HCT116 (cell line): ENCODE measurements at regions not wholly inside any gene's neighbourhood (a gene's known extent, or its start where the extent isn't known, plus 50 kb on each side); places are given as distances from the start of the nearest gene placed in this dataset.

Experiments used
- POLR2AphosphoS5 ChIP-seq: IDR thresholded peaks from 2 replicates; pipeline ENCODE4 v1.6.1; 2011; ENCODE audit warnings: mild to moderate bottlenecking, low read depth, low read length, moderate library complexity
- TCF7L2 ChIP-seq: IDR thresholded peaks from 2 replicates; pipeline ENCODE4 v1.7.0; 2011; ENCODE audit warnings: borderline replicate concordance, inconsistent platforms; ENCODE audit not compliant: insufficient read depth, insufficient read length; ENCODE audit errors: extremely low read depth
- TF ChIP-seq, protein P1 (sequence below): IDR thresholded peaks from 2 replicates; pipeline ENCODE4 v1.6.1; 2012

DNA sequence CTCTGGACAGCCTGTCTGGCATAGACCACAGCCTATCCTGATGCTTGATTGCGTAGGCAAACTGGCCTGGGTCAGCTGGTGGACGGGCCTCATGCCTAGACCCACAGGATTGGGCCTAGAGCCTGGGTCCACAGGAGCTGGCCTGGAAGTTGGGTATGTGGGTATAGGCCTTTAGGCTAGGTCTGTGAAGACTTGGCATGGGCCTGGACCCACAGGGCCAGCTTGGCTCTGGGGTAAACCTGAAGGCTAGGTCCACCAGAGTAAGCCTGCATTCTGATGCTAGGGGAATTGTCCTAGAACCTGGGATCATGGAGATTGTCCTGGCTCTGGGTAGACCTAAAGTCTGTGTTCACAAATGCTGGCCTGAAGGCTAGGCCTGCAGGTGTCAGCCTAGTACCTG is 1293.7 kb downstream of the CNTNAP5 start:
- TF ChIP-seq, protein P1, sequence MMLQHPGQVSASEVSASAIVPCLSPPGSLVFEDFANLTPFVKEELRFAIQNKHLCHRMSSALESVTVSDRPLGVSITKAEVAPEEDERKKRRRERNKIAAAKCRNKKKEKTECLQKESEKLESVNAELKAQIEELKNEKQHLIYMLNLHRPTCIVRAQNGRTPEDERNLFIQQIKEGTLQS = no peak
- TF ChIP-seq POLR2AphosphoS5 (no peak), TCF7L2 (no peak)
